Activated B cell treated with CpG ODN at 0.5 μM for 24 hours (primary cell): ENCODE measurements at regions not wholly inside any gene's neighbourhood (a gene's known extent, or its start where the extent isn't known, plus 50 kb on each side); places are given as distances from the start of the nearest gene placed in this dataset.

Experiments used
- ATAC-seq: fragments of 200-7000 bp; cut with Tn5 transposase; one replicate; pipeline ENCODE4 v1.10.0; 2021; ENCODE audit warnings: low read depth, mild to moderate bottlenecking, moderate library complexity
- CTCF ChIA-PET: fragments of 350-600 bp; sonication (Branson Sonifier 250); formaldehyde crosslinking; loops from one replicate; lab custom pipeline; 2021; ENCODE audit warnings: antibody characterized with exemption; lab: Charles Lee
- POLR2A ChIA-PET: fragments of 350-600 bp; sonication (Branson Sonifier 250); formaldehyde crosslinking; loops from one replicate; lab custom pipeline; 2021; ENCODE audit warnings: antibody characterized with exemption; lab: Charles Lee
- DNase-seq: peaks from one replicate; pipeline ENCODE4 v3.0.0; 2022
- H3K27ac Mint-ChIP-seq: one replicate; pipeline ENCODE4 v1.8.0; 2020; ENCODE audit warnings: mixed read lengths
- H3K27me3 Mint-ChIP-seq: one replicate; pipeline ENCODE4 v1.8.0; 2021; ENCODE audit warnings: mixed read lengths
- H3K36me3 Mint-ChIP-seq: one replicate; pipeline ENCODE4 v1.8.0; 2021; ENCODE audit warnings: low read depth, mixed read lengths
- H3K4me1 Mint-ChIP-seq: one replicate; pipeline ENCODE4 v1.8.0; 2021; ENCODE audit warnings: mixed read lengths
- H3K4me3 Mint-ChIP-seq: one replicate; pipeline ENCODE4 v1.8.0; 2020; ENCODE audit warnings: mild to moderate bottlenecking, mixed read lengths
- H3K9me3 Mint-ChIP-seq: one replicate; pipeline ENCODE4 v1.8.0; 2020; ENCODE audit warnings: mixed read lengths
- intact Hi-C: fragments of 100-400 bp; cut with micrococcal nuclease; formaldehyde crosslinking; loops from one replicate; pipeline ENCODE4 v1.15.1; 2024
- TF ChIP-seq, protein P1 (sequence below): fragments of 200-600 bp; IDR thresholded peaks from one replicate; pipeline ENCODE4 v1.8.0; 2022; ENCODE audit warnings: antibody characterized with exemption, mild to moderate bottlenecking

DNA sequence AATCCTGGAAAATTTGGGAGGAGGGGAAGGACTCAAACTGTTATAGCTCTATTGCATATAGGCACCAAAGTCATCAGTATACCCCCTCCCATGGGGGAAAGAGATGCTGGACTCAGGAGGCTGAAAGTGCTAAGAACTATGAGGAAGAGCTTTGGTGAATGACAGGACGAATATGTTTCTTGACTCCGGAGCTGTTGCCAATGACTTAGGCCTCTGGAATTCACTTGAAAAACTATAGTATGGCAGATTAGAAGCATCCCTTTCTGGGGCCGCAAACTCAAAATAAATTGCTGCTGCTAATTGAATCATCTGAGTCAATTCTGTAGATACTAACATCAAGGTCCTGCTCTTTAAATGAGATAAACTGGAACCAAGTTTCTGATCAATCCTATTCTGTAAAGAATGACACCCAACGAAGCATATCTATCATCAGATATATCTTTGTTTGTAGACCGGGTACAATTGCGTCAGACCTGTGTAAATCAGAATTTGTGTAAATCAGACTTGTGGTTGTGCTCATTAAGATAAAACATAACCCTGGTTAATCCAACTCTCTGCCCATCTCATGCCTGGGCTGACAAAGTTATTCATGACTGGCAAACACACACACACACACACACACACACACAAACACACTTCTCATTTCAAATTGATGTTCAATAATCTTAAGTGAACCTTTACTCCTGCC, 1793.8 kb upstream of the PCDH20 start:
- intact Hi-C loops, result no loop called here
- no peak overlapping the region for H3K4me3 Mint-ChIP-seq
- H3K27ac Mint-ChIP-seq, result no peak overlapping the region
- DNase-seq, result no peak
- no peak for ATAC-seq
- TF ChIP-seq, protein P1, sequence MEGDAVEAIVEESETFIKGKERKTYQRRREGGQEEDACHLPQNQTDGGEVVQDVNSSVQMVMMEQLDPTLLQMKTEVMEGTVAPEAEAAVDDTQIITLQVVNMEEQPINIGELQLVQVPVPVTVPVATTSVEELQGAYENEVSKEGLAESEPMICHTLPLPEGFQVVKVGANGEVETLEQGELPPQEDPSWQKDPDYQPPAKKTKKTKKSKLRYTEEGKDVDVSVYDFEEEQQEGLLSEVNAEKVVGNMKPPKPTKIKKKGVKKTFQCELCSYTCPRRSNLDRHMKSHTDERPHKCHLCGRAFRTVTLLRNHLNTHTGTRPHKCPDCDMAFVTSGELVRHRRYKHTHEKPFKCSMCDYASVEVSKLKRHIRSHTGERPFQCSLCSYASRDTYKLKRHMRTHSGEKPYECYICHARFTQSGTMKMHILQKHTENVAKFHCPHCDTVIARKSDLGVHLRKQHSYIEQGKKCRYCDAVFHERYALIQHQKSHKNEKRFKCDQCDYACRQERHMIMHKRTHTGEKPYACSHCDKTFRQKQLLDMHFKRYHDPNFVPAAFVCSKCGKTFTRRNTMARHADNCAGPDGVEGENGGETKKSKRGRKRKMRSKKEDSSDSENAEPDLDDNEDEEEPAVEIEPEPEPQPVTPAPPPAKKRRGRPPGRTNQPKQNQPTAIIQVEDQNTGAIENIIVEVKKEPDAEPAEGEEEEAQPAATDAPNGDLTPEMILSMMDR, result no peak
- no peaks in the 10 kb centered on the region for H3K36me3 Mint-ChIP-seq
- no peaks in the 10 kb centered on the region for H3K27me3 Mint-ChIP-seq
- H3K9me3 Mint-ChIP-seq, result peaks cover 11% of the 10 kb centered on the region
- CTCF ChIA-PET, result no interaction called here
- POLR2A ChIA-PET, result no interaction called here
- H3K4me1 Mint-ChIP-seq, result no peaks in the 10 kb centered on the region

DNA sequence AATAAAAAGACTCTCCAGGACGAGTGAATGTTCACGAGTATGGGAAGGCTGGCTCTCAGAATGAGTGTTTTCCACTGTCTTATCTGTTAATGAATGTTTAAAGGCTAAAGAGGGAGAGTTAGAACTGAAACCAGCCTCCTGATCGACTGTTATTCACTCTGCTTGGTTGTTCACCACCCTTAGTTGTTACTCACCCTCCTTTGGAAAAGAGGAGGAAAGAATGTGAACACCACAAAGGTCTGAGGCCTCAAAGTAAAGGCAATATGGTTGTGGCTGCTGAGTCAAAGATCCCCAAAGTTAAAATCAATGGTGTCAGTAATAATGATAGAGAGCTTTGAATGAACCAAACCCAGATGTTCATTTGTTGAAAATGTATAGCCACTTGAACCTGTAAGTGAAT, 1793.2 kb upstream of the PCDH20 start:
- intact Hi-C loops, result no loop called here
- H3K9me3 Mint-ChIP-seq, result peaks cover 7% of the 10 kb centered on the region
- ChIA-PET CTCF (no interaction called here), POLR2A (no interaction called here)
- no peaks in the 10 kb centered on the region for H3K4me1 Mint-ChIP-seq
- H3K36me3 Mint-ChIP-seq, result no peaks in the 10 kb centered on the region
- TF ChIP-seq, protein P1, result no peak
- H3K27ac Mint-ChIP-seq, result no peak overlapping the region
- no peak overlapping the region for H3K4me3 Mint-ChIP-seq
- no peaks in the 10 kb centered on the region for H3K27me3 Mint-ChIP-seq
- DNase-seq (no peak), ATAC-seq (no peak)

- ATAC-seq, result no peak
Measured at GRCh38 chr13:63206461-63206860, 1790.8 kb upstream of the PCDH20 start.

GRCh38 chr13:63201493-63201892, 1785.8 kb upstream of the PCDH20 start:
- no peaks in the 10 kb centered on the region for H3K4me1 Mint-ChIP-seq
- no peak for DNase-seq
- no peaks in the 10 kb centered on the region for H3K36me3 Mint-ChIP-seq
- intact Hi-C loops, result no loop called here
- peaks cover 6% of the 10 kb centered on the region for H3K9me3 Mint-ChIP-seq
- ChIA-PET POLR2A (no interaction called here), CTCF (no interaction called here)
- H3K4me3 Mint-ChIP-seq, result no peak overlapping the region
- H3K27me3 Mint-ChIP-seq, result no peaks in the 10 kb centered on the region
- ATAC-seq, result no peak
- H3K27ac Mint-ChIP-seq, result no peak overlapping the region
- TF ChIP-seq, protein P1, result no peak

More at GRCh38 chr13:63206461-63206860, 1790.8 kb upstream of the PCDH20 start:
- DNase-seq, result no peak
- ChIA-PET CTCF (no interaction called here), POLR2A (no interaction called here)
- peaks cover 2% of the 10 kb centered on the region for H3K9me3 Mint-ChIP-seq
- no peak overlapping the region for H3K27ac Mint-ChIP-seq
- intact Hi-C loops, result no loop called here
- no peak overlapping the region for H3K4me3 Mint-ChIP-seq
- TF ChIP-seq, protein P1, result no peak
- no peaks in the 10 kb centered on the region for H3K4me1 Mint-ChIP-seq
- H3K36me3 Mint-ChIP-seq, result no peaks in the 10 kb centered on the region
- H3K27me3 Mint-ChIP-seq, result no peaks in the 10 kb centered on the region

DNA sequence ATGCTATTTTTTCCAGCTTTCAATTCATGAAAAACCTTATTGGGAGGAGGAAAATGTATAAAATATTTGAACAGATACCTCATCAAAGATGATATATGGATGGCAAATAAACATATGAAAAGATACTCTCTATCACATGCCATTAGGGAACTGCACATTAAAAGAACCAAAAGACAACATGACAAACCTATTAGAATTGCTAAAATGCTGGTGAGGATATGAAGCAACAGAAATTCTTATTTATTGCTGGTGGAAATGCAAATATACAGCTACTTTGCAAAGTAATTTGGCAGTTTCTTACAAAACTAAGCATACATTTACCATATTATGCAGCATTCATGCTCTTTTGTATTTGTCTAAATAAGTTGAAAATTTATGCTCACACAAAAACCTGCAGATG, 1783.9 kb upstream of the PCDH20 start:
- Mint-ChIP-seq H3K9me3 (peaks cover 11% of the 10 kb centered on the region), H3K36me3 (no peaks in the 10 kb centered on the region), H3K27me3 (no peaks in the 10 kb centered on the region), H3K4me3 (no peak overlapping the region), H3K4me1 (no peaks in the 10 kb centered on the region), H3K27ac (no peak overlapping the region)
- ChIA-PET CTCF (no interaction called here), POLR2A (no interaction called here)
- ATAC-seq (no peak), DNase-seq (no peak)
- intact Hi-C loops, result no loop called here
- TF ChIP-seq, protein P1, result no peak
